ENCODE measurements at regions not wholly inside any gene's neighbourhood (a gene's known extent, or its start where the extent isn't known, plus 50 kb on each side); places are given as distances from the start of the nearest gene placed in this dataset.

GRCh38 chr3:106881186-106881585 lies 496.1 kb upstream of the CCDC54 start:
- TF ChIP-seq CTCF (IDR thresholded peaks at IDR 0.05; ENCODE audit: low read depth, low read length) (no peak), EZH2phosphoT487 (IDR thresholded peaks at IDR 0.05; ENCODE audit: low read depth) (no peak)
